ENCODE measurements at regions not wholly inside any gene's neighbourhood (a gene's known extent, or its start where the extent isn't known, plus 50 kb on each side); places are given as distances from the start of the nearest gene placed in this dataset.

DNA sequence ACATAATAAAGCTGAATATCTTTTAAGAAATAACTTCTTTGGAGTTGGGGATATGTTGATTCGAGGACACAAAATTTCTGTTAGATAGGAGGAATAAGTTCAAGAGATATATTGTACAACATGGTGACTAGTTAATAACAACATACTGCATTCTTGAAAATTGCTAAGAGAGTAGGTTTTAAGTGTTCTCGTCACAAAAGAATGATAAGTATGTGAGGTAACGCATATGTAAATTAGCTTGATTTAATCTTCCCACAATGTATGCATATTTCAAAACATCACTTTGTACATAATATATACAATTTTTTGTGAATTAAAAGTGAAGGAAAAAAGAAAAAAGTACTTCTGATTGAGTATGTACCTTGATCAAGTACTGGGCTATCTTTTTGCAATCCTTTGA lies 428.0 kb upstream of the TRPC7 start:
- TF ChIP-seq POLR2A (IDR thresholded peaks at IDR 0.05; ENCODE audit: low read depth, low read length) = no peak
- DNase-seq (ENCODE audit: insufficient read length, low spot score) = no peak
- FAIRE-seq = no peak

DNA sequence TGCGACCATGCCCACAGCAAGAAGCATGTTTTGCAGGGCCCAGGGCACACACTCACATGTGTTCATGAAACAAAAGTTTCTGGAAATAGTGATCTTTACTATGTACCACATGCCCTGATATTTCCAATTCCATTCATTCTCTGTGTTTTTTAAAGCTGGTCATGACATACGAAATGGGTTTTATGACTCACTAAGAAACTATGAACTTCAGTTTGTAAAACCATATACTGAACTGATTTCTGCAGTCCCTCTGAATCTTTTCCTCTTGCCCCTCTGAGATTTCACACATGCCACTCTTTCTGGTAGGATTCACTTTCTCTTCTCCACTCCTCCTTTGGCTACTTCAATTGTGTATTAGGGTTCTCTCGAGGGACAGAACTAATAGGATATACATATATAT lies 416.1 kb upstream of the TRPC7 start:
- TF ChIP-seq POLR2A (IDR thresholded peaks at IDR 0.05; ENCODE audit: low read depth, low read length) = no peak
- no peak for DNase-seq (ENCODE audit: insufficient read length, low spot score)
- FAIRE-seq = no peak

DNA sequence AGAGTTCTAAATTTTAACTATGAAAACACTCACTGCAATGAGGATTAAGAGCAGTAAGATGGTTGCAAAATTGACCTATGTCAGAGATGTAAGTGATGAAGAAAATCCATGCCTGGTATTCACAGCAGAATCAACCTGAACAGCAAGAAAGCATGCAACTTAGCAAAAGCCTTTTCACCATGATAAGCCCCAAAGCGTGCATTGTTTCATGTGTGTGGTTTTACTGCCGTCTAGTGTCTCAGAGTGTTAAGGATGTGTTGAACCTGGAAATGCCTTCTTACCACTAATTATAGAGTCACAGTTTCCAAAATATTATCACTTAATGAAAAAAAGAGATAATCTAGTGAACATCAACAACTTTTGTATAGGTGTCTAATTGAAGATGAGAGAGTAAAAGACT lies 415.2 kb upstream of the TRPC7 start:
- DNase-seq (ENCODE audit: insufficient read length, low spot score) = no peak
- FAIRE-seq = no peak

GRCh38 chr5:136776022-136776927 lies 410.9 kb upstream of the TRPC7 start:
- DNase-seq (ENCODE audit: insufficient read length, low spot score) (no peak), FAIRE-seq (no peak)
- TF ChIP-seq POLR2A (IDR thresholded peaks at IDR 0.05; ENCODE audit: low read depth, low read length) = no peak

More for the DNA sequence above, 415.2 kb upstream of the TRPC7 start:
- no peak for TF ChIP-seq POLR2A (IDR thresholded peaks at IDR 0.05; ENCODE audit: low read depth, low read length)

DNA sequence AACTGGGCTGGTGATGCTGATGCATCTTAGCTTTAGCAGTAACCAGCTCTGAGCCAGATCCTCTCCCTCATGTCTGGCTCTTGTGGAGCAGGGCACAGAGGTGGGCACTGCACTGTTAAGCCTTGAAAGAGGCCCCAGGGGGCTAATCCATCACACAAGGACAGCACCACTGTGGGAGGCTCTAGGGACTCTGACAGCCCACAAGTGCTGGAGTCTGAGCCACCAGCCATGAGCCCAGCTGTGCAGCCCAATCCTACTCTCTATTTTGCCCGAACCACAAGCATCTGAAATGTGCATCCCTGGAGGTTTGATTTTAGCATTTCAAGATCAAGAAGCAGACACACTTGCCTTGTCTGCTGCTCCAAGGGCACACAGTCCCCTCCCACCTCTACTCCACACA lies 407.1 kb upstream of the TRPC7 start:
- no peak for TF ChIP-seq POLR2A (IDR thresholded peaks at IDR 0.05; ENCODE audit: low read depth, low read length)
- FAIRE-seq (no peak), DNase-seq (ENCODE audit: insufficient read length, low spot score) (no peak)

- DNase-seq (ENCODE audit: insufficient read length, low spot score) = peak; percentile 54
- no peak for TF ChIP-seq POLR2A (IDR thresholded peaks at IDR 0.05; ENCODE audit: low read depth, low read length)
- no peak for FAIRE-seq
Measured at GRCh38 chr5:136769900-136770684, 404.7 kb upstream of the TRPC7 start.

DNA sequence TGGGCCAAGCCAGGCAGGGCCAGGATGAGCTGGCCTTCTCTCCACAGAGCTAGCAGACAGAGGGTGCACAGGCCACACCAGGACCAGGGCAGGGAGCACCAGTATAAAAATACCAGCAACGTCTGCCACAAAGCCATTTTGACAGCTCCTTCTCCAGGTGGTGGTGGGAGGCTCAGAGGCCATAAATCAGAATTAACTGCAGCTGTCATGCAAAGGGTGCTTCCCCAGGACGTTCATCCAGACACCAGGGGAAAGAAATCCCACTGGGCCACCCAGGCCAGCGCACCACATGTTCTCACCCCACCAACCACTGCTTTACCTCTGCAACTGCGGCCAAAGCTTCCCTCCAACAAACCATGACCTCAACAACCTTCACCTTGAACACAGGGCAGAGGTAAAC lies 403.7 kb upstream of the TRPC7 start:
- no peak for TF ChIP-seq POLR2A (IDR thresholded peaks at IDR 0.05; ENCODE audit: low read depth, low read length)
- no peak for FAIRE-seq
- no peak for DNase-seq (ENCODE audit: insufficient read length, low spot score)

DNA sequence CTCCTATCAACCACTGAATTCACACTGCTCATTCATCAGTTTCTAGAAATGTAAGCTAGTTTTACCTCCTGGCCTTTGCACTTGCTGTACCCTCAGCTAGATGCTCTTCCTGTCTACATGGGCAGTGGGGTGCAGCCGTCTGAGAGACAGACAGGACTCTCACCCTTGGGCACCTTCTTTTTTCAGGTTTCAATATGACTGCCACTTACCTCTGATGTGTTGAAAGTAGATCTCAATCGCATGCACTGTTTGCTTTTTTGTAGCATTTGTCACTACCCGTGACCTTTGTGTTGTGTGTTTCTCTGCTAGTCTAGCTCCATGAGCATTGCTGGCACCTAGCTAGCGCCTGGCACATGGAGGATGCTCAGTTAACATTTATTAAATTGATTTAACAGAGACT lies 403.1 kb upstream of the TRPC7 start:
- DNase-seq (ENCODE audit: insufficient read length, low spot score) (no peak), FAIRE-seq (no peak)
- no peak for TF ChIP-seq POLR2A (IDR thresholded peaks at IDR 0.05; ENCODE audit: low read depth, low read length)

DNA sequence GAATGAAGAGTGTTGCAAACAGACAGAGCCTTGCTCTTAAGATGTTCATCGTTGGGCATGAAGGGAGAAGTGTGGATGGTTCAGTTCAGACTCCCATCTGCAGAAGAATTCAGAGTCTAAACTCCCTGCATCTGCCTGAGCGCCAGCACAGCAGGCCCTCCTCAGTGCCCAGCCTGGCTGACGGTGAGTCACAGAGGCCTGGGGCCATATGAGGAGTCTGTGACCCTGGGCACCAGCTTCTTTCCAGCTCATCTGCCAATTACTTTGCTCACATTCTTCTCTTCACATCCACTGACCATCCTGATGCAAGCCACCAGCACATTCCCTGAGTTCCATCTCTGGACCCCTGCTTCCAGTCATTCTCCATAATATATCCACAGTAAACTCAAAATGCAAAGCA lies 401.1 kb upstream of the TRPC7 start:
- DNase-seq (ENCODE audit: insufficient read length, low spot score) (peak; percentile 28), FAIRE-seq (no peak)

GRCh38 chr5:136764601-136765000 lies 399.3 kb upstream of the TRPC7 start:
- DNase-seq (ENCODE audit: insufficient read length, low spot score) (no peak), FAIRE-seq (no peak)
- no peak for TF ChIP-seq POLR2A (IDR thresholded peaks at IDR 0.05; ENCODE audit: low read depth, low read length)

More for the DNA sequence above, 401.1 kb upstream of the TRPC7 start:
- TF ChIP-seq POLR2A (IDR thresholded peaks at IDR 0.05; ENCODE audit: low read depth, low read length) = no peak

DNA sequence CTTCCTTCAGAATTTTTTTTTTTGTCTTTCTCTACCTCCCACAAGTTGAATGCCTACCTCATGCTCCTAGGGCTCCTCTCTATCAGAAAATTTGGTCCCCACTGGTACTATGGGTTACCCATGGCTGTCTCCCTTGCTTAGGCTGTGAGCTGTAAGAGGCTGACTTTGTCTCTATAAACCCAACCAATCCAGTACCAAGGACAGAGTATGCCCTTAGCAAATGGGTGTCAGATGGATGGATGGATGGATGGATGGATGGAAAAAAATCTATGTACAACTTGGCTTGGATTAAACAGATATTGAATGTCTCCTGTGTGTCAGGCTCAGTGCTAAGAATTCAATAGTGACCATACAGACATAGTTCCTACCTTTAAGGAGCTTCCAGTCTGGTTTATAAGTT lies 398.2 kb upstream of the TRPC7 start:
- no peak for FAIRE-seq

DNA sequence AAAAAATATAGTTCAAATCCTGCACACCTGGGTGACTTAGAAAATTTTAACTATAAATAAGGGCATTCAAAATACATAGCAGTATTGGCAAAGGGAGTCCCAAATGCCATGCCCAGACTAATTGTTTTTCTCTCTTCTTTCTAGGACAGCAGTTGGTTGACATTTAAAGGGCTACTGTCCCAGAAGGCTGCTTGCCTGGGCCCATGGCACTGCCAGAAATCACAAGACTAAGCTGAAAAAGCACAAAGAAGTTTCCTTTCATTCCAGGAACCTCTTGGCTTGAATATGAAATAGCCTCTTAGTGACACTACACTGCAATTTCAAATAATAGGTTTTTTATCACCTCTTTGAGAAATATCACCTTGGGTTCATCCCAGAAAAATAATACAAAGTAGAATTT lies 388.9 kb upstream of the TRPC7 start:
- DNase-seq (ENCODE audit: insufficient read length, low spot score) (no peak), FAIRE-seq (no peak)
- TF ChIP-seq POLR2A (IDR thresholded peaks at IDR 0.05; ENCODE audit: low read depth, low read length) = no peak

More for the DNA sequence above, 398.2 kb upstream of the TRPC7 start:
- DNase-seq (ENCODE audit: insufficient read length, low spot score) = no peak
- TF ChIP-seq POLR2A (IDR thresholded peaks at IDR 0.05; ENCODE audit: low read depth, low read length) = no peak

DNA sequence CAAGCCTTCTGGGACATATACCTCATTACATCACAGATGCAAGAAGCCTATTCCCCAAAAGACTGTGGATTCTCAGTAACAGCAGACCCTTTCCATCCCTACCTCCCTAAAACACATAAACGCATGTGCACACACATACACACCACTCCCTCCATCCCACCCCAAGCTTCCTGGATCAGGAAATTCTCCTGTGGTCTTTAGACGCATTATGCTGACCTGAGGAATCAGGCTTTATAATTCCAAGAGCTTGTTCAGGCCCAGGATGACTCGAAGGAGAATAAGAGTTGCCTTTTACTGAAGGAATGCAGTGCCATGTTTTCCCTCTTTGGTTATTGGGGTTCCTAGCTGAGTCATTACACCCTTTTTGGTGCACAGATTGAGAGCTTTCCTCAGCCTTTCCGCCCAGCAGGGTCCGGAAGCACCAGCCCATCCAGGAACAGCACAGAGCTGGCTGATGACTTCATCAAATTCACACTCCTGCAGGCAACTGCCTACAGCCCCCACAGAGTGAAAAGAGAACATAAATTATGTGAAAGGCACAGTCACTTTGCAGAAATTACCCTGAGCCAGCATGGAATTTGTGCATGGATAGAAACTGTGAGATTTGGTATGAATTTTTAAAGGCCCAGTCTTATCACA lies 385.0 kb upstream of the TRPC7 start:
- no peak for DNase-seq (ENCODE audit: insufficient read length, low spot score)
- no peak for FAIRE-seq
- TF ChIP-seq POLR2A (IDR thresholded peaks at IDR 0.05; ENCODE audit: low read depth, low read length) = no peak

GRCh38 chr5:136749016-136749415 lies 383.7 kb upstream of the TRPC7 start:
- DNase-seq (ENCODE audit: insufficient read length, low spot score) (no peak), FAIRE-seq (no peak)
- no peak for TF ChIP-seq POLR2A (IDR thresholded peaks at IDR 0.05; ENCODE audit: low read depth, low read length)
